HG03354 (cell line): ENCODE measurements at regions not wholly inside any gene's neighbourhood (a gene's known extent, or its start where the extent isn't known, plus 50 kb on each side); places are given as distances from the start of the nearest gene placed in this dataset.

ENCODE experiments used
- ATAC-seq: cut with Tn5 transposase; IDR thresholded peaks from one replicate; pipeline ENCODE4 v1.9.1; 2021; ENCODE audit warnings: mild to moderate bottlenecking; ENCODE audit not compliant: unreplicated experiment, poor library complexity, severe bottlenecking

- no peak for ATAC-seq
Measured at GRCh38 chr4:27595571-27596360, 735.1 kb downstream of the STIM2 start.

- no peak for ATAC-seq
Measured at GRCh38 chr4:27602172-27602571, 741.5 kb downstream of the STIM2 start.

- ATAC-seq = no peak
Measured at GRCh38 chr4:27604692-27605091, 744.1 kb downstream of the STIM2 start.

- ATAC-seq = no peak
Measured at GRCh38 chr4:27616166-27616565, 755.5 kb downstream of the STIM2 start.

GRCh38 chr4:27619435-27619834 lies 758.8 kb downstream of the STIM2 start:
- ATAC-seq = no peak

- no peak for ATAC-seq
Measured at GRCh38 chr4:27620886-27621285, 760.2 kb downstream of the STIM2 start.

- no peak for ATAC-seq
Measured at GRCh38 chr4:27624749-27625148, 764.1 kb downstream of the STIM2 start.

- ATAC-seq = no peak
Measured at GRCh38 chr4:27628609-27629008, 768.0 kb downstream of the STIM2 start.

- no peak for ATAC-seq
Measured at GRCh38 chr4:27629532-27630225, 769.0 kb downstream of the STIM2 start.

GRCh38 chr4:27635936-27636913 lies 775.6 kb downstream of the STIM2 start:
- no peak for ATAC-seq

- ATAC-seq = no peak
Measured at GRCh38 chr4:27638163-27638915, 777.7 kb downstream of the STIM2 start.

- ATAC-seq = no peak
Measured at GRCh38 chr4:27643101-27643500, 782.5 kb downstream of the STIM2 start.

- ATAC-seq = no peak
Measured at GRCh38 chr4:27648416-27648815, 787.8 kb downstream of the STIM2 start.

GRCh38 chr4:27662426-27662825 lies 801.8 kb downstream of the STIM2 start:
- ATAC-seq = no peak

- ATAC-seq = no peak
Measured at GRCh38 chr4:27666943-27667342, 806.3 kb downstream of the STIM2 start.

- ATAC-seq = no peak
Measured at GRCh38 chr4:27668001-27668400, 807.4 kb downstream of the STIM2 start.

- no peak for ATAC-seq
Measured at GRCh38 chr4:27678027-27678426, 817.4 kb downstream of the STIM2 start.

GRCh38 chr4:27684610-27685011 lies 824.0 kb downstream of the STIM2 start:
- peak; percentile 96 for ATAC-seq

GRCh38 chr4:27685091-27685490 lies 824.5 kb downstream of the STIM2 start:
- no peak for ATAC-seq
